ENCODE measurements at regions not wholly inside any gene's neighbourhood (a gene's known extent, or its start where the extent isn't known, plus 50 kb on each side); places are given as distances from the start of the nearest gene placed in this dataset.

DNA sequence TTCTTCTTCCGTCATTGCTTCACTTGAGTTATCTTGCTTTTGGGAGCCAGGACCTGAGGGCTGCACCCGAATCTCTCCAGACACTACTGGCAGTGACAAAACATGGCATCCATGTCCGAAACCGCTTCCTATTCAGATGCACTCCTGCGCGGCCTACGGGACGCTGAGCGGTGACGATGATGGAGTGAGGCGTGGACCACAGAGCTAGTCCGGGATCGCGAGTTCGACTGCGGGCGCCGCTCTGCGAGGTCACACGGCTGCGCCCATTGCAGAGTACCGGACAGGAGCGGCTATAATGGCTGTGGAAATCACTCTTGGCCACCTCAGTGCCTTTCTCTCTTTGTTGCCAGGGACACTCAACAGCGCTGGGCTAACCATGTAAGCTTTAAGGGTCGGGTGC lies 453.8 kb upstream of the CNTN5 start:
- TF ChIP-seq, protein P1, sequence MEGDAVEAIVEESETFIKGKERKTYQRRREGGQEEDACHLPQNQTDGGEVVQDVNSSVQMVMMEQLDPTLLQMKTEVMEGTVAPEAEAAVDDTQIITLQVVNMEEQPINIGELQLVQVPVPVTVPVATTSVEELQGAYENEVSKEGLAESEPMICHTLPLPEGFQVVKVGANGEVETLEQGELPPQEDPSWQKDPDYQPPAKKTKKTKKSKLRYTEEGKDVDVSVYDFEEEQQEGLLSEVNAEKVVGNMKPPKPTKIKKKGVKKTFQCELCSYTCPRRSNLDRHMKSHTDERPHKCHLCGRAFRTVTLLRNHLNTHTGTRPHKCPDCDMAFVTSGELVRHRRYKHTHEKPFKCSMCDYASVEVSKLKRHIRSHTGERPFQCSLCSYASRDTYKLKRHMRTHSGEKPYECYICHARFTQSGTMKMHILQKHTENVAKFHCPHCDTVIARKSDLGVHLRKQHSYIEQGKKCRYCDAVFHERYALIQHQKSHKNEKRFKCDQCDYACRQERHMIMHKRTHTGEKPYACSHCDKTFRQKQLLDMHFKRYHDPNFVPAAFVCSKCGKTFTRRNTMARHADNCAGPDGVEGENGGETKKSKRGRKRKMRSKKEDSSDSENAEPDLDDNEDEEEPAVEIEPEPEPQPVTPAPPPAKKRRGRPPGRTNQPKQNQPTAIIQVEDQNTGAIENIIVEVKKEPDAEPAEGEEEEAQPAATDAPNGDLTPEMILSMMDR (IDR thresholded peaks at IDR 0.05; ENCODE audit: low read length): no peak
- TF ChIP-seq EZH2 (IDR thresholded peaks at IDR 0.05; ENCODE audit: borderline replicate concordance, low read length): no peak
